ENCODE measurements at regions not wholly inside any gene's neighbourhood (a gene's known extent, or its start where the extent isn't known, plus 50 kb on each side); places are given as distances from the start of the nearest gene placed in this dataset.

DNA sequence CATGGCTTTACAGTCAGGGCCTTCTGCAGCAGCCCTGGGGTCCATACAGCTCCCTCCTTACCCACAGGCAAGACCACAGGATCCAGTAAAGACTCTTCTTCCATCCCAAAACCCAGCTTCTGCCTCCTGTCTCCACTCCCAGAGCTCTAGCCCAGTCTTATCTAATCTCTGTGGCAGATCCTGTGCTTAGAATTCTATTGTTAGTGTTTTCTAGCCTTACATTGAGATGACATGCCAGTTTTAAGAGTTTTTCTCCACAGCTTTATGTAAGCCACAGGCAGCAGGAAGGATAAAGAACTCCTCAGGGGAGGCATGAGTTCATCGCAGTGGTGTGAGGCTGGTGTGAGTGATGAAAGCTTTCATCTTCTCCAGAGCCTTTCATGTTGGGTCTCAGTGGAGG, 129.1 kb downstream of the RCHY1 start:
- no peak for TF ChIP-seq POLR2A (IDR thresholded peaks at IDR 0.05; ENCODE audit: low read depth, low read length)
- no peak for TF ChIP-seq TAF1 (IDR thresholded peaks at IDR 0.05; ENCODE audit: borderline replicate concordance, low read depth, low read length)

Data from GM12892 (cell line).